HEK293T (cell line): ENCODE measurements at regions not wholly inside any gene's neighbourhood (a gene's known extent, or its start where the extent isn't known, plus 50 kb on each side); places are given as distances from the start of the nearest gene placed in this dataset.

Experiments
- BHLHE40 ChIP-seq: fragments of 450-650 bp; IDR thresholded peaks from 2 replicates; pipeline ENCODE4 v1.6.1; 2016; ENCODE audit warnings: mild to moderate bottlenecking, moderate library complexity, borderline replicate concordance
- CTBP1 ChIP-seq: fragments of 450-650 bp; IDR thresholded peaks from 2 replicates; pipeline ENCODE4 v1.6.1; 2016; ENCODE audit warnings: borderline replicate concordance
- FOXA1 ChIP-seq: fragments of 450-650 bp; IDR thresholded peaks from 2 replicates; pipeline ENCODE4 v1.6.1; 2016; ENCODE audit warnings: mild to moderate bottlenecking
- FOXK2 ChIP-seq: fragments of 450-650 bp; IDR thresholded peaks from 2 replicates; pipeline ENCODE4 v1.6.1; 2016; ENCODE audit warnings: mild to moderate bottlenecking
- HDGF ChIP-seq: fragments of 450-650 bp; IDR thresholded peaks from 2 replicates; pipeline ENCODE4 v1.6.1; 2017; ENCODE audit warnings: antibody characterized with exemption, borderline replicate concordance
- L3MBTL2 ChIP-seq: fragments of 450-650 bp; conservative IDR thresholded peaks from 2 replicates; pipeline ENCODE4 v1.6.1; 2016; ENCODE audit warnings: mild to moderate bottlenecking
- NFRKB ChIP-seq: fragments of 450-650 bp; IDR thresholded peaks from 2 replicates; pipeline ENCODE4 v1.6.1; 2016; ENCODE audit warnings: mild to moderate bottlenecking, moderate library complexity
- SP1 ChIP-seq: fragments of 450-650 bp; IDR thresholded peaks from 2 replicates; pipeline ENCODE4 v1.6.1; 2017
- SUZ12 ChIP-seq: fragments of 450-650 bp; IDR thresholded peaks from 2 replicates; pipeline ENCODE4 v1.6.1; 2016; ENCODE audit warnings: mild to moderate bottlenecking
- TARDBP ChIP-seq: fragments of 450-650 bp; IDR thresholded peaks from 2 replicates; pipeline ENCODE4 v1.6.1; 2016

- TF ChIP-seq HDGF, result no peak
- TF ChIP-seq BHLHE40, result no peak
- TF ChIP-seq CTBP1, result no peak
- no peak for TF ChIP-seq SUZ12
- no peak for TF ChIP-seq FOXK2
- TF ChIP-seq NFRKB, result no peak
- no peak for TF ChIP-seq L3MBTL2
- no peak for TF ChIP-seq SP1
- no peak for TF ChIP-seq TARDBP
- TF ChIP-seq FOXA1, result no peak
Measured at GRCh38 chr4:38519666-38520065, 144.3 kb upstream of the KLF3 start.
